Left colon (tissue), 2 donors: ENCODE measurements at regions not wholly inside any gene's neighbourhood (a gene's known extent, or its start where the extent isn't known, plus 50 kb on each side); places are given as distances from the start of the nearest gene placed in this dataset.
"Not testable (repeated sequence)": the region's sequence is repeated elsewhere in the genome, so short reads cannot be mapped to it uniquely, and the experiment has no call there.

Source experiments
- ATAC-seq: fragments of 200-7000 bp; cut with Tn5 transposase; one replicate; pipeline ENCODE4 v1.9.1; 2020; ENCODE audit warnings: mild to moderate bottlenecking, moderate library complexity
- DNase-seq, 2 donors: peaks; one replicate each; pipeline ENCODE4 v3.0.0-alpha.2; 2020
- intact Hi-C, 2 donors: fragments of 100-400 bp; cut with DNase I in 1 of 2; cut with micrococcal nuclease in 1 of 2; formaldehyde crosslinking; loops; one replicate each; pipeline versions ENCODE4 v1.11.2 to v1.14.0; 2022; cut with DNase I, micrococcal nuclease
- donor health status: DM: no; HTN: no; CAD: no.
- donor health status: DM: yes; HTN: yes; CAD: no.

- DNase-seq (no peak), ATAC-seq (no peak)
- intact Hi-C loops, result no loop called here
Measured at GRCh38 chr6:93678841-93679454, 259.6 kb upstream of the EPHA7 start.

DNA sequence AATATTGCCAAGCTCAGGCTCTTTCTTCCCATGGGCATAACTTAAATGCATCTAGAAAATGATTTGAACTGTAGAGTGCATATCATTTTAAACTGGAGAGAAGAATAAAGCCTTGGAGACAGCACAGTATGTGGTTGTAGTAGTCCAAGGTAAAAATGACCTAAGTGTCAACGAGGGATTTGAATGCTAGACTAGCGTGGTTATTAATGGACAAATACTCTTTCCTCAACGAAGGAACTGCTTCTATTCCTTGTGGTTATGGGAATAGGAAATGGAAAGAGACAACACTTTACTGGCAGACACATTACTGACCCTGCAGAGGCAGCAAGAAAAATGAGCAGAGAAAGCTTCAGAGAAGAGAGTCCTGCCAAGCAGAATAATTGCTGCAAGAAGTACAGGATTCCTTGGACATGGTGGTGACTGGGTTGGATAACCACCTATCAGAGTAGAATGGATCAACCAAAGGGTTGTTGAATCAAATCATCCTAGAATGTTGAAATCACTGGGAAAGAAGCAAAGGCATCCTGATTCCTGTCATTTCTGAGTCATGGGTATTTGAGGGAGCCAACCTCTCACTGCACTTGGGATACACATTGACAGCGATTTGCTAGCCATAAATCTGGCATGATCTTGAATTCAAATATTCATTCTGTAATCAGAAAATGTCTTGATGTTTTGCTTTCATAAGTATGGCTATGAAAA is 258.1 kb upstream of the EPHA7 start:
- DNase-seq (no peak), ATAC-seq (no peak)
- intact Hi-C loops, result no loop called here

GRCh38 chr6:93676581-93676980 is 257.2 kb upstream of the EPHA7 start:
- intact Hi-C loops, result no loop called here
- DNase-seq (no peak), ATAC-seq (no peak)

DNA sequence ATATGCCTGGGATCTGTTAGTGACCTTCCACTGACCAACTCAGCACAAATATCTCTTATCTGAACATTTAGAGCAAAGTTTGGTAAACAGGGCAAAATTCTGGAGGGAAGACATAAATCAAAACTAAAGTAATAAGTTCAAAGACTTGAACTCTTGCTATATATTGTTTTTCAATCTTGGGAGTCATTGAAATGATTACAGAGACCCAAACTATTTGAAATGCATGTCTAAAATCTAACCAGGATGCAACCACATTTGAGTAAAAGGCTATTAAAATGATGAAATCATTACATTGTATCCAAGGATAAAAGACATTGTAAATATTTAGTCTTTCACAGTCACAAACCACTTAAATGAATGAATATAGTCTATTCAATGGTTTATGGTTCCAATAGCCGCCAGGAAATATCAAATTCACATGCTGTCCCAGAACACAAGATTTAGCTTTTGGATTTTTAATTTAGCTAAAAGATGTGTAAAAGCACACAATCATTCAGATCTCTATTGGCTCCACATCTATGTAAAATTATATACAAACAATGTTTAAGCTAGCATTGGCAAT is 256.6 kb upstream of the EPHA7 start:
- intact Hi-C loops, result no loop called here
- ATAC-seq (no peak), DNase-seq (no peak)

GRCh38 chr6:93663111-93663510 is 243.8 kb upstream of the EPHA7 start:
- no peak for ATAC-seq
- intact Hi-C loops, result no loop called here
- DNase-seq, result no peak

DNA sequence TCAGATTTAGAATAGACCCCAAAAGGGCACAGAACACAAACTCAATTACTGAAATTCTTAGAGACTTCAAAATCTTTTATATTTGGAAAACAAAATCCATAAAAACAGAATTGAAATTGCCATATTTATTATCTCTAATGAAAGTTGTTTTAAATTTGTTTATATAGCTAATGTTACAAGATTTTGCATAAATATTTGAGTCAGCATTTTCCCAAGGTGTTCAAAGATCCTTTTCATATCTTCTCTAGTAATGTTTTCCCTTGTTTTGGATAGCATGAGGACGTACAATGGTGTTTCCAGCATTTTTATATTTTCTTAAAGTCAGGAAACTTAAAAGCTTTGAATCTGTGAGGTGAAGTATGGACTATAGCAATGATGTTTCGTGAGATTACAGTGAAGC is 235.2 kb upstream of the EPHA7 start:
- no peak for ATAC-seq

DNA sequence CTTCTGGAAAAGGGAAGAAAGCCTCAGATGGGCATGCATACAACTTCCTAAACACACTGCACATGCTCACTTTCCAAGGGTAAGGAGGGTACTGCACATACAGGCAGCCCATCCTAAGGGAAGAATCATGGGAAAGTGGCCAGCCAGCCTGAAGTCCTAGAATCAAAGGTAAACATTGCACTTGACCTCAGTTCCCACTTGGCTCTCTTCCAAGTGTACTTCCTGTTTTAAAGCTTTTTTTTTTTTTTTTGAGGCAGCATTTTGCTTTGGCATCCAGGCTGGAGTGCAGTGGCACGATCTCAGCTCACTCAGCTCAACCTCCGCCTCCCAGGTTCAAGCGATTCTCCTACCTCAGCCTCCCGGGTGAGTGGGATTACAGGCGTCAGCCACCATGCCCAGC is 225.3 kb upstream of the EPHA7 start:
- ATAC-seq (peak; percentile 49), DNase-seq (no peak)
- intact Hi-C loops, result no loop called here

More for the DNA sequence above, 235.2 kb upstream of the EPHA7 start:
- intact Hi-C loops, result no loop called here
- no peak for DNase-seq

DNA sequence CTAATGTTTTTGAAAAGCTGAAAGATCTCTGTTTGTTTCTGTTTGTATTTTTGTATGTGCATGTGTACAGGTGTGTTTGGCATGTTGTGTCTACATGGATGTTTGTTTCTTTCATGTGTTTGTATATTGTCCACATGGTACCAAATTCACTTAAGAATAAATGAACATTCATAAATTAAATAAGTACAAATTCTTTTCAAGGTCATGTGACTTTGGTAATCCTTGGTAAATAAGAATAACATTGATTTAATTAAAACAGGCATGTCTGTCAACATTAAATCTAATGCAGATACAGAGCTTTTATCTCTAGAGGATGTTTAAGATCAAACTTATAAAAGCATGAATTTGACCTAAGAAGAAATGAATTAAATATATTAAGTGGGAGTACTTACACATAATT is 219.8 kb upstream of the EPHA7 start:
- ATAC-seq (no peak), DNase-seq (no peak)
- intact Hi-C loops, result no loop called here

DNA sequence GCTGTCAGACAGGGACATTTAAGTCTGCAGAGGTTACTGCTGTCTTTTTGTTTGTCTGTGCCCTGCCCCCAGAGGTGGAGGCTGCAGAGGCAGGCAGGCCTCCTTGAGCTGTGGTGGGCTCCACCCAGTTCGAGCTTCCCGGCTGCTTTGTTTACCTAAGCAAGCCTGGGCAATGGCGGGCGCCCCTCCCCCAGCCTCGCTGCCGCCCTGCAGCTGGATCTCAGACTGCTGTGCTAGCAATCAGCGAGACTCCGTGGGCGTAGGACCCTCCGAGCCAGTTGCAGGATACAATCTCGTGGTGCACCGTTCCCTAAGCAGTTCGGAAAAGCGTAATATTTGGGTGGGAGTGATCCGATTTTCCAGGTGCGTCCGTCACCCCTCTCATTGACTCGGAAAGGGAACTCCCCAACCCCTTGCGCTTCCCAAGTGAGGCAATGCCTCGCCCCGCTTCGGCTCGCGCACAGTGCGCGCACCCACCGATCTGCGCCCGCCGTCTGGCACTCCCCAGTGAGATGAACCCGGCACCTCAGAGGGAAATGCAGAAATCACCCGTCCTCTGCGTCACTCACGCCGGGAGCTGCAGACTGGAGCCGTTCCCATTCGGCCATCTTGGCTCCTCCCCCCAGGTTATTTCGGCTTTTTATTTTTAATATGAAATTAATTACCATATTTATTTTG is 217.8 kb upstream of the EPHA7 start:
- ATAC-seq, DNase-seq, intact Hi-C loops: not testable (repeated sequence)

DNA sequence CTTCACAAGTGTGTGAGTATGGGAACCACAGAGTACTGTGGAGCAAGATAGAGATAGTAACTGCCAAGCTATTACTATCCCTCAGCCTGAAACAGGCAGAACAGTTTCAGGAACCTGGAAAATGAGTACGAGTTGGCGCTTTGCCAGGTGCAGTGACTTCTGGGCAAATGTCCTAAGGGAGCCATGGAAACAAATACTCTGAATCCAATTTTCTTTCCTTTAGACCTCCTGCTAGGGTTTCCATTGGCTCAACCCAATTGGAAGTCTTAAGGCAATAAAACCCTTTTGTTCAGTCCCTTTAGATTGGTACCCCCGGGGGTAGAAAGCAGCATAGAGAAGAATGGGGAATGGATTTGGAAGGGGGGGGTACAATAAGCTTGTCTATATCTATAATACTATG is 205.0 kb upstream of the EPHA7 start:
- intact Hi-C loops, result no loop called here

DNA sequence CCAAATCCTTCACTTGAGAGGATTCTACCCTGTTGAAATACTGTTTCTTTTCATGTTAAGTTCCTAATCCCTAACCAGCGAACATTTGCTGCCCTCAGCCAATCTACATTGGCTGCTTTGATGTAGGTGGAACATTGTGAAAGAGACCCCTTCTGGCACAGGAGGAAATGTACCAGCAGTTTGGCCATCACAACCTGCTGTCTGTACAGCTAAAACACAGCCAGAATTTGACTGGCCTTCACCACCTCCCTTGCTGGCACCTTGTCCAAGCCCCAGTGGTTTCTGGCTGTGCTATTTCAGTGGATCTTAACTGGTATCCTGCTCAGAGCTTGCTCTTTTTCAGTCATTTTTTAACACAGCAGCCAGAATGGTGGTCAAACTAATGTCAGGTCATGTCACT is 202.1 kb upstream of the EPHA7 start:
- ATAC-seq (no peak), DNase-seq (no peak)
- intact Hi-C loops, result no loop called here

More for the DNA sequence above, 205.0 kb upstream of the EPHA7 start:
- ATAC-seq (no peak), DNase-seq (no peak)

GRCh38 chr6:93604951-93605350 is 185.6 kb upstream of the EPHA7 start:
- intact Hi-C loops, result no loop called here
- no peak for ATAC-seq
- no peak for DNase-seq

- DNase-seq, result no peak
- intact Hi-C loops, result no loop called here
- ATAC-seq, result no peak
Measured at GRCh38 chr6:93592417-93592816, 173.1 kb upstream of the EPHA7 start.

GRCh38 chr6:93586306-93586705 is 166.9 kb upstream of the EPHA7 start:
- ATAC-seq (no peak), DNase-seq (no peak)
- intact Hi-C loops, result no loop called here

DNA sequence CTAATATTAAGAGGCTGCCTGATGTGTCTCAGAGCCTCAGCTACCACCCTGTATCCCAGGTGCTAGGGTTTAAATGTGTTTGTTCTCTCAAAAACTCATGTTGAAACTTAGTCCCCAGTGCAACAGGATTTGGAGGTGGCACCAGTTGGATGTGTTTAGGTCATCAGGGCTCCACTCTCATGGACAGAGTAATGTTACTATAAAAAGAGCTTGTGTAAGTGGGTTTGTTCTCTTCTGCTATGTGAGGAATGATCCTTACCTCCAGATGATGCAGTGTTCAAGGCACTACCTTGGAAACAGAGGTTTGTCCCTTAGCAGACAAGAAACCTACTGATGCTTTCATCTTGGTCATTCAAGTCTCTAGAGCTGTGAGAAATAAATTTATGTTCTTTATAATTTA is 164.9 kb upstream of the EPHA7 start:
- ATAC-seq (no peak), DNase-seq (no peak)
- intact Hi-C loops, result no loop called here

- intact Hi-C loops, result no loop called here
- DNase-seq, result no peak
- ATAC-seq, result no peak
Measured at GRCh38 chr6:93581371-93581770, 162.0 kb upstream of the EPHA7 start.

- no peak for ATAC-seq
- intact Hi-C loops, result no loop called here
Measured at GRCh38 chr6:93580446-93580845, 161.1 kb upstream of the EPHA7 start.

GRCh38 chr6:93575495-93576267 is 156.3 kb upstream of the EPHA7 start:
- intact Hi-C loops, result no loop called here
- no peak for DNase-seq
- no peak for ATAC-seq

More at GRCh38 chr6:93580446-93580845, 161.1 kb upstream of the EPHA7 start:
- no peak for DNase-seq

GRCh38 chr6:93574299-93574698 is 154.9 kb upstream of the EPHA7 start:
- DNase-seq (no peak), ATAC-seq (no peak)
- intact Hi-C loops, result no loop called here
